ENCODE measurements at regions not wholly inside any gene's neighbourhood (a gene's known extent, or its start where the extent isn't known, plus 50 kb on each side); places are given as distances from the start of the nearest gene placed in this dataset.
"Not testable (repeated sequence)": the region's sequence is repeated elsewhere in the genome, so short reads cannot be mapped to it uniquely, and the experiment has no call there.

DNA sequence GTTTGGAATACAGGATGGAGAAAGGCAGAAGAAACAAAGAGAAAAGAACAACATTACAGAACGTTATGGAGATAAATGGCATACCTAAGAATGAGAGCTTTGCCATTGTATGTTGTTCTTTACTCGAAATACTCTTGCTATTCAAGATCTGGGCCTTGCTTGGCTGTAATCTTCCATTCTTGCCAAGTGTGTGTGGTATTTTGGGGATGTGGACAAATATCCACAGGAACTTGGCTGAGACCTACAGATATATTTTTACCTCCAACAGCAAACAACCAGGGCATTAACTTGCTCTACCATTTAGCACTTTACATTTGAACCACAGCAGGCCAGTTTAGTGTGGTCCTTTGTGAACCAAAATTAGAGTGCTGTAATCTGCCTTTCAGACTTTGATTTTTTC is 76.3 kb downstream of the DKK1 start:
- TF ChIP-seq, protein P1, sequence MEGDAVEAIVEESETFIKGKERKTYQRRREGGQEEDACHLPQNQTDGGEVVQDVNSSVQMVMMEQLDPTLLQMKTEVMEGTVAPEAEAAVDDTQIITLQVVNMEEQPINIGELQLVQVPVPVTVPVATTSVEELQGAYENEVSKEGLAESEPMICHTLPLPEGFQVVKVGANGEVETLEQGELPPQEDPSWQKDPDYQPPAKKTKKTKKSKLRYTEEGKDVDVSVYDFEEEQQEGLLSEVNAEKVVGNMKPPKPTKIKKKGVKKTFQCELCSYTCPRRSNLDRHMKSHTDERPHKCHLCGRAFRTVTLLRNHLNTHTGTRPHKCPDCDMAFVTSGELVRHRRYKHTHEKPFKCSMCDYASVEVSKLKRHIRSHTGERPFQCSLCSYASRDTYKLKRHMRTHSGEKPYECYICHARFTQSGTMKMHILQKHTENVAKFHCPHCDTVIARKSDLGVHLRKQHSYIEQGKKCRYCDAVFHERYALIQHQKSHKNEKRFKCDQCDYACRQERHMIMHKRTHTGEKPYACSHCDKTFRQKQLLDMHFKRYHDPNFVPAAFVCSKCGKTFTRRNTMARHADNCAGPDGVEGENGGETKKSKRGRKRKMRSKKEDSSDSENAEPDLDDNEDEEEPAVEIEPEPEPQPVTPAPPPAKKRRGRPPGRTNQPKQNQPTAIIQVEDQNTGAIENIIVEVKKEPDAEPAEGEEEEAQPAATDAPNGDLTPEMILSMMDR (IDR thresholded peaks at IDR 0.05; ENCODE audit: insufficient read depth, low read length, missing control alignments), result no peak
- CTCF ChIA-PET, result no interaction called here
- H3K4me3 ChIP-seq (ENCODE audit: low read depth, low read length), result no peak overlapping the region
- no peak for DNase-seq (ENCODE audit: low read depth, low spot score)
- POLR2A ChIA-PET, result no interaction called here

GRCh38 chr10:52391927-52392602 is 78.0 kb downstream of the DKK1 start:
- no peak for DNase-seq (ENCODE audit: low read depth, low spot score)
- ChIA-PET POLR2A (no interaction called here), CTCF (no interaction called here)
- no peak overlapping the region for H3K4me3 ChIP-seq (ENCODE audit: low read depth, low read length)
- TF ChIP-seq, protein P1 (IDR thresholded peaks at IDR 0.05; ENCODE audit: insufficient read depth, low read length, missing control alignments), result no peak

DNA sequence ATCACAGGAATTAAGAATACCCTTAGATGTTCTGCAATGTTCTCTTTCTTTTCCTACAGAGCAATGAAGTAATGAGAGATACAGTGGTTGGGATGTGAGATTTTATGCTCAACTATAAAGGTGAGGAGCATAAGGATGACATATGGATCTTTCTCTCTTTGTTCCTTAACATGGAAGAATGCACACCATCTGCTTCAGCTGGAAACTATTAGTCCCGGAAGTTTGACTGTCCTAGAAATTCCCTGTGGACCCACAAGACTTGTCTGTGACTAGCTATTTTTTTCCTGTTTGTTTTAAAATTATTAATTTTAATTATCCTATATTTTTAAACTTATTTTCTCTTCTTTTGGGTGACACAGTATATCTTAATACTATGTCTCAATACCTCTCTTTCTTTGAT is 80.2 kb downstream of the DKK1 start:
- TF ChIP-seq, protein P1 (IDR thresholded peaks at IDR 0.05; ENCODE audit: insufficient read depth, low read length, missing control alignments), result no peak
- DNase-seq (ENCODE audit: low read depth, low spot score), result no peak
- H3K4me3 ChIP-seq (ENCODE audit: low read depth, low read length), result no peak overlapping the region
- ChIA-PET CTCF (no interaction called here), POLR2A (no interaction called here)

- ChIA-PET POLR2A (no interaction called here), CTCF (no interaction called here)
- H3K4me3 ChIP-seq (ENCODE audit: low read depth, low read length), result no peak overlapping the region
- TF ChIP-seq, protein P1 (IDR thresholded peaks at IDR 0.05; ENCODE audit: insufficient read depth, low read length, missing control alignments), result no peak
- no peak for DNase-seq (ENCODE audit: low read depth, low spot score)
These were observed 86.5 kb downstream of the DKK1 start for GRCh38 chr10:52400562-52400961.

DNA sequence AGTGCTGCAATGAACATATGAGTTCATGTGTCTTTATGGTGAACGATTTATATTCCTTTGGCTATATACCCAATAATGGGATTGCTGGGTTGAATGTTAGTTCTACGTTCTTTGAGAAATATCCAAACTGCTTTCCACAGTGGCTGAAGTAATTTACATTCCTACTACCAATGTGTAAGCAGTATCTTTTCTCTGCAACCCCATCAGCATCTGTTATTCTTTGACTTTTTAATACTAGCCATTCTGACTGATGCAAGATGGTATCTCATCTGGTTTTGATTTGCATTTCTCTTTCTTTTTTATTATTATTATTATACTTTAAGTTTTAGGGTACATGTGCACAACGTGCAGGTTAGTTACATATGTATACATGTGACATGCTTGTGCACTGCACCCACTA is 89.7 kb downstream of the DKK1 start:
- POLR2A ChIA-PET; H3K4me3 ChIP-seq (ENCODE audit: low read depth, low read length); DNase-seq (ENCODE audit: low read depth, low spot score): not testable (repeated sequence)
- CTCF ChIA-PET, result interaction anchor here (1.0 kb wide), 1 partner anchor 32 kb away, joined by 3 read pairs; no protein-coding TSS in a partner anchor

DNA sequence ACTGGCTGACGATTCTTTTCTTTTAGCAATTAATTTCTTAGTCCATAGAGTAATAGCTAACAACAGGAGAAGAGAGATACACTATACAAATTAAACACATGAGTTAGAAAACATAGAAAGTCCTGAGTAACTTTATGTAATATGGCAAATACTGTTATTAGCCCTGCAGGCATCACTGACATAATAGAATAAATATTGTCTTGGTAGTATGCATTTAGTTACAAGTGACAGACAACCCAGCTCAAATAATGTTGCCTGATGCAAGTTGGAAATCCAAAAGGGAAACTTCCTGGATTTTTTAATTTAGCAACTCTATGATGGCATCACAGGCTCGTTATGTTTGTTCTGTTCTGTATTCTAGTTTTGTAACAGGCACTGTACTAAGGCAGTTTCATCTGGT is 95.1 kb downstream of the DKK1 start:
- CTCF ChIA-PET, result no interaction called here
- H3K4me3 ChIP-seq (ENCODE audit: low read depth, low read length), result no peak overlapping the region
- TF ChIP-seq, protein P1 (IDR thresholded peaks at IDR 0.05; ENCODE audit: insufficient read depth, low read length, missing control alignments), result no peak
- no peak for DNase-seq (ENCODE audit: low read depth, low spot score)
- POLR2A ChIA-PET, result no interaction called here

- TF ChIP-seq, protein P1 (IDR thresholded peaks at IDR 0.05; ENCODE audit: insufficient read depth, low read length, missing control alignments), result no peak
- DNase-seq (ENCODE audit: low read depth, low spot score), result no peak
- no peak overlapping the region for H3K4me3 ChIP-seq (ENCODE audit: low read depth, low read length)
- CTCF ChIA-PET, result no interaction called here
- POLR2A ChIA-PET, result no interaction called here
These were observed 95.8 kb downstream of the DKK1 start for GRCh38 chr10:52409928-52410327.
